A673 (cell line): ENCODE measurements at regions not wholly inside any gene's neighbourhood (a gene's known extent, or its start where the extent isn't known, plus 50 kb on each side); places are given as distances from the start of the nearest gene placed in this dataset.

Experiments used
- CTCF ChIP-seq: fragments of 300-800, 200-600 bp; sonication (generic); conservative IDR thresholded peaks from 2 replicates; pipeline ENCODE4 v1.5.1; 2017; ENCODE audit warnings: low read depth, mild to moderate bottlenecking, antibody characterized with exemption, low read length, moderate library complexity, mixed read lengths
- EZH2 ChIP-seq: fragments of 200-600 bp; sonication (generic); IDR thresholded peaks from 2 replicates; pipeline ENCODE4 v1.6.1; 2017; ENCODE audit warnings: borderline replicate concordance, low read depth, mild to moderate bottlenecking, mixed read lengths, antibody characterized with exemption, low read length; ENCODE audit not compliant: poor library complexity, severe bottlenecking

GRCh38 chr17:56674401-56674925, 81.0 kb downstream of the NOG start:
- TF ChIP-seq CTCF (no peak), EZH2 (no peak)
